Activated CD4-positive, alpha-beta T cell treated with anti-CD3 and anti-CD28 coated beads for 48 hours (primary cell): ENCODE measurements at regions not wholly inside any gene's neighbourhood (a gene's known extent, or its start where the extent isn't known, plus 50 kb on each side); places are given as distances from the start of the nearest gene placed in this dataset.
"Not testable (repeated sequence)": the region's sequence is repeated elsewhere in the genome, so short reads cannot be mapped to it uniquely, and the experiment has no call there.

Experiments
- DNase-seq: peaks from one replicate; pipeline ENCODE4 v3.0.0-alpha.2; 2020

GRCh38 chr5:89374818-89375521 is 492.0 kb upstream of the MEF2C start:
- no peak for DNase-seq

- DNase-seq: no peak
Observed at GRCh38 chr5:89374144-89374784, 491.3 kb upstream of the MEF2C start.

- no peak for DNase-seq
Observed at GRCh38 chr5:89372176-89372575, 489.2 kb upstream of the MEF2C start.

GRCh38 chr5:89371646-89372045 is 488.7 kb upstream of the MEF2C start:
- no peak for DNase-seq

- no peak for DNase-seq
Observed at GRCh38 chr5:89359046-89359445, 476.1 kb upstream of the MEF2C start.

- no peak for DNase-seq
Observed at GRCh38 chr5:89353837-89354551, 471.0 kb upstream of the MEF2C start.

- DNase-seq: no peak
Observed at GRCh38 chr5:89351975-89352374, 469.0 kb upstream of the MEF2C start.

GRCh38 chr5:89351222-89351621 is 468.2 kb upstream of the MEF2C start:
- DNase-seq: no peak

GRCh38 chr5:89350684-89351083 is 467.7 kb upstream of the MEF2C start:
- no peak for DNase-seq

GRCh38 chr5:89349246-89349980 is 466.4 kb upstream of the MEF2C start:
- DNase-seq: no peak

GRCh38 chr5:89346573-89346972 is 463.6 kb upstream of the MEF2C start:
- DNase-seq: no peak

- DNase-seq: peak; percentile 4
Observed at GRCh38 chr5:89343666-89344065, 460.7 kb upstream of the MEF2C start.

- DNase-seq: no peak
Observed at GRCh38 chr5:89342106-89342876, 459.3 kb upstream of the MEF2C start.

GRCh38 chr5:89338935-89339334 is 456.0 kb upstream of the MEF2C start:
- DNase-seq: no peak

GRCh38 chr5:89336111-89336510 is 453.1 kb upstream of the MEF2C start:
- DNase-seq: no peak

GRCh38 chr5:89330140-89330539 is 447.2 kb upstream of the MEF2C start:
- DNase-seq: no peak

GRCh38 chr5:89327608-89328007 is 444.6 kb upstream of the MEF2C start:
- DNase-seq: no peak

GRCh38 chr5:89324990-89325389 is 442.0 kb upstream of the MEF2C start:
- no peak for DNase-seq

GRCh38 chr5:89320421-89321277 is 437.7 kb upstream of the MEF2C start:
- DNase-seq: no peak

GRCh38 chr5:89317838-89318237 is 434.9 kb upstream of the MEF2C start:
- DNase-seq: not testable (repeated sequence)

- no peak for DNase-seq
Observed at GRCh38 chr5:89315286-89316100, 432.5 kb upstream of the MEF2C start.
